WTC11 (cell line): ENCODE measurements at regions not wholly inside any gene's neighbourhood (a gene's known extent, or its start where the extent isn't known, plus 50 kb on each side); places are given as distances from the start of the nearest gene placed in this dataset.

ENCODE experiments used
- ATAC-seq: fragments of 200-7000 bp; cut with Tn5 transposase; 2 replicates; pipeline ENCODE4 v1.10.0; 2021; ENCODE audit warnings: mild to moderate bottlenecking, moderate library complexity
- CTCF ChIA-PET: fragments of 300-600 bp; sonication (Branson Sonifier 250); formaldehyde crosslinking; loops from one replicate; lab custom pipeline; 2021; ENCODE audit warnings: antibody characterized with exemption; lab: Charles Lee
- POLR2A ChIA-PET: fragments of 350-600 bp; sonication (Branson Sonifier 250); formaldehyde crosslinking; loops from one replicate; lab custom pipeline; 2021; ENCODE audit warnings: antibody characterized with exemption; lab: Charles Lee
- DNase-seq: peaks from one replicate; pipeline ENCODE4 v3.0.0; 2021; ENCODE audit warnings: low spot score
- H3K27ac Mint-ChIP-seq: 2 replicates; pipeline ENCODE4 v1.8.0; 2021; ENCODE audit warnings: mixed read lengths
- H3K27me3 Mint-ChIP-seq: 2 replicates; pipeline ENCODE4 v1.8.0; 2021; ENCODE audit warnings: low read depth, mild to moderate bottlenecking, moderate library complexity, mixed read lengths
- H3K36me3 Mint-ChIP-seq: 2 replicates; pipeline ENCODE4 v1.8.0; 2021; ENCODE audit warnings: mixed read lengths
- H3K4me1 Mint-ChIP-seq: 2 replicates; pipeline ENCODE4 v1.8.0; 2022; ENCODE audit warnings: mixed read lengths
- H3K4me3 Mint-ChIP-seq: 2 replicates; pipeline ENCODE4 v1.8.0; 2021; ENCODE audit warnings: mild to moderate bottlenecking, moderate library complexity, mixed read lengths
- H3K9me3 Mint-ChIP-seq: 2 replicates; pipeline ENCODE4 v1.8.0; 2021; ENCODE audit warnings: mixed read lengths
- CBFB ChIP-seq: sonication (generic); formaldehyde crosslinking; IDR thresholded peaks from 2 replicates; pipeline ENCODE4 v1.8.1; 2022; ENCODE audit warnings: mild to moderate bottlenecking, low read depth, missing genetic modification reagents
- CREM ChIP-seq: sonication (generic); formaldehyde crosslinking; IDR thresholded peaks from 2 replicates; pipeline ENCODE4 v1.8.1; 2022; ENCODE audit warnings: mild to moderate bottlenecking, missing genetic modification reagents, moderate library complexity
- ELF4 ChIP-seq: sonication (generic); formaldehyde crosslinking; IDR thresholded peaks from 2 replicates; pipeline ENCODE4 v1.8.1; 2022; ENCODE audit warnings: low read depth, mild to moderate bottlenecking, moderate library complexity, missing genetic modification reagents
- ESRRA ChIP-seq: sonication (generic); formaldehyde crosslinking; IDR thresholded peaks from 2 replicates; pipeline ENCODE4 v1.8.1; 2022; ENCODE audit warnings: mild to moderate bottlenecking, missing genetic modification reagents, borderline replicate concordance
- HMGA2 ChIP-seq: fragments of 250-450 bp; sonication (Bioruptor Pico); IDR thresholded peaks from 2 replicates; pipeline ENCODE4 v1.4.0; 2021; ENCODE audit warnings: mild to moderate bottlenecking, moderate library complexity
- JUN ChIP-seq: sonication (generic); formaldehyde crosslinking; IDR thresholded peaks from 2 replicates; pipeline ENCODE4 v1.8.0; 2023; ENCODE audit warnings: mild to moderate bottlenecking, missing genetic modification reagents
- MYBL2 ChIP-seq: sonication (generic); formaldehyde crosslinking; IDR thresholded peaks from 2 replicates; pipeline ENCODE4 v1.8.1; 2023; ENCODE audit warnings: mild to moderate bottlenecking, moderate library complexity, missing genetic modification reagents
- NFATC4 ChIP-seq: fragments of 250-450 bp; sonication (Bioruptor Pico); IDR thresholded peaks from 2 replicates; pipeline ENCODE4 v1.9.0; 2021; ENCODE audit warnings: mild to moderate bottlenecking
- PREB ChIP-seq: sonication (generic); formaldehyde crosslinking; IDR thresholded peaks from 2 replicates; pipeline ENCODE4 v1.8.1; 2022; ENCODE audit warnings: mild to moderate bottlenecking, missing genetic modification reagents, moderate library complexity, borderline replicate concordance
- RELA ChIP-seq: sonication (generic); formaldehyde crosslinking; IDR thresholded peaks from 2 replicates; pipeline ENCODE4 v1.8.1; 2022; ENCODE audit warnings: missing genetic modification reagents, mild to moderate bottlenecking, borderline replicate concordance
- SP1 ChIP-seq: sonication (generic); formaldehyde crosslinking; conservative IDR thresholded peaks from 2 replicates; pipeline ENCODE4 v1.8.1; 2022; ENCODE audit warnings: missing genetic modification reagents
- ZMAT4 ChIP-seq: fragments of 250-450 bp; sonication (Bioruptor Pico); IDR thresholded peaks from 2 replicates; pipeline ENCODE4 v1.9.0; 2021; ENCODE audit warnings: mild to moderate bottlenecking
- ZNF317 ChIP-seq: sonication (generic); formaldehyde crosslinking; IDR thresholded peaks from 2 replicates; pipeline ENCODE4 v1.8.1; 2023; ENCODE audit warnings: low read depth, mild to moderate bottlenecking, moderate library complexity, missing genetic modification reagents, borderline replicate concordance
- ZNF396 ChIP-seq: fragments of 250-450 bp; sonication (Bioruptor Pico); IDR thresholded peaks from 2 replicates; pipeline ENCODE4 v1.8.0; 2021; ENCODE audit warnings: mild to moderate bottlenecking, moderate library complexity, borderline replicate concordance
- ZNF423 ChIP-seq: fragments of 250-450 bp; sonication (Bioruptor Pico); IDR thresholded peaks from 2 replicates; pipeline ENCODE4 v2.1.2; 2022; ENCODE audit warnings: mild to moderate bottlenecking, moderate library complexity
- ZNF425 ChIP-seq: fragments of 250-450 bp; sonication (Bioruptor Pico); conservative IDR thresholded peaks from 2 replicates; pipeline ENCODE4 v1.9.0; 2021; ENCODE audit warnings: mild to moderate bottlenecking
- ZNF532 ChIP-seq: fragments of 250-450 bp; sonication (Bioruptor Pico); IDR thresholded peaks from 2 replicates; pipeline ENCODE4 v1.9.0; 2021; ENCODE audit warnings: mild to moderate bottlenecking, borderline replicate concordance
- ZSCAN18 ChIP-seq: fragments of 250-450 bp; sonication (Bioruptor Pico); IDR thresholded peaks from 2 replicates; pipeline ENCODE4 v2.1.2; 2022; ENCODE audit warnings: mild to moderate bottlenecking, moderate library complexity

- TF ChIP-seq ZNF532 (CRISPR knock-in tag) (no peak), ZNF425 (CRISPR knock-in tag) (no peak), CREM (no peak), NFATC4 (CRISPR knock-in tag) (no peak), ESRRA (CRISPR knock-in tag) (no peak), JUN (CRISPR knock-in tag) (no peak), ZSCAN18 (CRISPR knock-in tag) (no peak), ZNF396 (CRISPR knock-in tag) (no peak), RELA (no peak), ZMAT4 (CRISPR knock-in tag) (no peak), ELF4 (CRISPR knock-in tag) (no peak), CBFB (CRISPR knock-in tag) (no peak), ZNF317 (CRISPR knock-in tag) (no peak), HMGA2 (CRISPR knock-in tag) (no peak), SP1 (CRISPR knock-in tag) (no peak), ZNF423 (CRISPR knock-in tag) (no peak)
Observed at GRCh38 chr12:102571889-102572288, 91.5 kb upstream of the IGF1 start (continued).

- Mint-ChIP-seq H3K27me3 (no peaks in the 10 kb centered on the region), H3K36me3 (peaks cover 6% of the 10 kb centered on the region; the same call in 1 of the 2 replicates), H3K9me3 (peaks cover 13% of the 10 kb centered on the region), H3K4me3 (no peak overlapping the region), H3K4me1 (peaks cover 7% of the 10 kb centered on the region; the same call in 1 of the 2 replicates), H3K27ac (no peak overlapping the region)
- ChIA-PET POLR2A (no interaction called here), CTCF (interaction anchor here (1.2 kb wide), 1 partner anchor 241 kb away, joined by 3 read pairs; no protein-coding TSS in a partner anchor)
- ATAC-seq (no peak), DNase-seq (no peak)
- TF ChIP-seq PREB (CRISPR knock-in tag), result no peak
- no peak for TF ChIP-seq MYBL2 (CRISPR knock-in tag)
- TF ChIP-seq ZNF317 (CRISPR knock-in tag), result no peak
Observed at GRCh38 chr12:102570256-102570655, 89.9 kb upstream of the IGF1 start.
